GM18511 (cell line): ENCODE measurements at regions not wholly inside any gene's neighbourhood (a gene's known extent, or its start where the extent isn't known, plus 50 kb on each side); places are given as distances from the start of the nearest gene placed in this dataset.

ENCODE experiments used
- ATAC-seq: cut with Tn5 transposase; IDR thresholded peaks from one replicate; pipeline ENCODE4 v1.9.1; 2021; ENCODE audit warnings: mild to moderate bottlenecking, moderate library complexity; ENCODE audit not compliant: unreplicated experiment

GRCh38 chr2:219944866-219945265, 317.4 kb downstream of the SLC4A3 start:
- no peak for ATAC-seq

GRCh38 chr2:219946021-219946420, 318.6 kb downstream of the SLC4A3 start:
- ATAC-seq, result no peak

- no peak for ATAC-seq
Measured at GRCh38 chr2:219946529-219946928, 319.1 kb downstream of the SLC4A3 start.

- no peak for ATAC-seq
Measured at GRCh38 chr2:219947575-219947974, 320.1 kb downstream of the SLC4A3 start.

GRCh38 chr2:219949053-219949452, 321.6 kb downstream of the SLC4A3 start:
- no peak for ATAC-seq

- no peak for ATAC-seq
Measured at GRCh38 chr2:219951099-219951498, 323.7 kb downstream of the SLC4A3 start.

- no peak for ATAC-seq
Measured at GRCh38 chr2:219954331-219954730, 326.9 kb downstream of the SLC4A3 start.

- ATAC-seq, result no peak
Measured at GRCh38 chr2:219957820-219958219, 330.4 kb downstream of the SLC4A3 start.

GRCh38 chr2:219958941-219959340, 331.5 kb downstream of the SLC4A3 start:
- no peak for ATAC-seq

- ATAC-seq, result no peak
Measured at GRCh38 chr2:219959471-219959870, 332.0 kb downstream of the SLC4A3 start.

GRCh38 chr2:219961947-219962498, 334.6 kb downstream of the SLC4A3 start:
- ATAC-seq, result no peak

GRCh38 chr2:219962801-219963200, 335.4 kb downstream of the SLC4A3 start:
- no peak for ATAC-seq

GRCh38 chr2:219965287-219966194, 338.1 kb downstream of the SLC4A3 start:
- ATAC-seq, result no peak

- no peak for ATAC-seq
Measured at GRCh38 chr2:219967247-219968245, 340.1 kb downstream of the SLC4A3 start.

- ATAC-seq, result no peak
Measured at GRCh38 chr2:219968685-219969345, 341.4 kb downstream of the SLC4A3 start.

GRCh38 chr2:219969508-219969907, 342.1 kb downstream of the SLC4A3 start:
- no peak for ATAC-seq

- no peak for ATAC-seq
Measured at GRCh38 chr2:219973136-219973535, 345.7 kb downstream of the SLC4A3 start.

GRCh38 chr2:219976871-219977270, 349.4 kb downstream of the SLC4A3 start:
- no peak for ATAC-seq

- ATAC-seq, result no peak
Measured at GRCh38 chr2:219980638-219981037, 353.2 kb downstream of the SLC4A3 start.

GRCh38 chr2:219983836-219984235, 356.4 kb downstream of the SLC4A3 start:
- ATAC-seq, result no peak

GRCh38 chr2:219985017-219985416, 357.6 kb downstream of the SLC4A3 start:
- ATAC-seq, result no peak
